ENCODE measurements at regions not wholly inside any gene's neighbourhood (a gene's known extent, or its start where the extent isn't known, plus 50 kb on each side); places are given as distances from the start of the nearest gene placed in this dataset.

DNA sequence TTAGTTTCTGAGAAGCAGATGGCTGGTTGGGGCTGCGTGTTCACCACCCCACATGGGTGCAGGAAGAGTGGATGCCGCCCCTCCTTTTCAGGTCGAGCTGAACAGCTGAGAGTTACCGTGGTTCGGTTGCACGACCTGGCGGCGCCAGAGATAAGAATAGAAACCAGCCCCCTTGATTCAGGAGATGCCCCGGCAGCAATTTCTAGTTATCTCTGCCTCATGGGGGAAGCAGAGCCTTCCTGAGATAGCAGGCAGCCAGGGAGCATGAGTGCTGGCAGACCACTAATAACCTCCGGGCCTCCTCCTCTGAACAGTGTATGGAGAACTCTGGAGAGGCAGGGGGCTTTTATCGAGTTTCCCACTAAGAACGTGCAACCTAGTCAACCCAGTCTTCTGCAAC is 177.8 kb downstream of the NSG2 start:
- Histone ChIP-seq H3K36me3 (ENCODE audit: insufficient read depth in 1 of 2, low read depth in 1 of 2) (no peaks in the 10 kb centered on the region), H3K4me3 (no peak overlapping the region), H3K27me3 (ENCODE audit: insufficient read depth in 3 of 3, low read length in 2 of 3) (no peaks in the 10 kb centered on the region), H3K9me3 (peaks cover under 1% of the 10 kb centered on the region), H3K4me1 (no peaks in the 10 kb centered on the region), H3K27ac (no peak overlapping the region)
- ATAC-seq, result no peak
- TF ChIP-seq, protein P1, sequence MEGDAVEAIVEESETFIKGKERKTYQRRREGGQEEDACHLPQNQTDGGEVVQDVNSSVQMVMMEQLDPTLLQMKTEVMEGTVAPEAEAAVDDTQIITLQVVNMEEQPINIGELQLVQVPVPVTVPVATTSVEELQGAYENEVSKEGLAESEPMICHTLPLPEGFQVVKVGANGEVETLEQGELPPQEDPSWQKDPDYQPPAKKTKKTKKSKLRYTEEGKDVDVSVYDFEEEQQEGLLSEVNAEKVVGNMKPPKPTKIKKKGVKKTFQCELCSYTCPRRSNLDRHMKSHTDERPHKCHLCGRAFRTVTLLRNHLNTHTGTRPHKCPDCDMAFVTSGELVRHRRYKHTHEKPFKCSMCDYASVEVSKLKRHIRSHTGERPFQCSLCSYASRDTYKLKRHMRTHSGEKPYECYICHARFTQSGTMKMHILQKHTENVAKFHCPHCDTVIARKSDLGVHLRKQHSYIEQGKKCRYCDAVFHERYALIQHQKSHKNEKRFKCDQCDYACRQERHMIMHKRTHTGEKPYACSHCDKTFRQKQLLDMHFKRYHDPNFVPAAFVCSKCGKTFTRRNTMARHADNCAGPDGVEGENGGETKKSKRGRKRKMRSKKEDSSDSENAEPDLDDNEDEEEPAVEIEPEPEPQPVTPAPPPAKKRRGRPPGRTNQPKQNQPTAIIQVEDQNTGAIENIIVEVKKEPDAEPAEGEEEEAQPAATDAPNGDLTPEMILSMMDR (IDR thresholded peaks at IDR 0.05), result no peak
- intact Hi-C loops (cut with DNase I), result no loop called here
- WGBS, 3 donors, result 70 to 79% (median 70%) methylated on average over 12 of the region's 12 CpGs
- DNase-seq, result no peak

GRCh38 chr5:174229068-174229467 is 183.6 kb downstream of the NSG2 start:
- 96 to 97% (median 97%) methylated on average over 1 of the region's 1 CpG for WGBS, 3 donors
- no peak overlapping the region for H3K4me3 ChIP-seq
- no peaks in the 10 kb centered on the region for H3K27me3 ChIP-seq (ENCODE audit: insufficient read depth in 3 of 3, low read length in 2 of 3)
- intact Hi-C loops (cut with DNase I), result no loop called here
- no peaks in the 10 kb centered on the region for H3K9me3 ChIP-seq
- DNase-seq (no peak), ATAC-seq (no peak)
- H3K36me3 ChIP-seq (ENCODE audit: insufficient read depth in 1 of 2, low read depth in 1 of 2), result no peaks in the 10 kb centered on the region
- no peaks in the 10 kb centered on the region for H3K4me1 ChIP-seq
- H3K27ac ChIP-seq, result no peak overlapping the region
- TF ChIP-seq, protein P1 (IDR thresholded peaks at IDR 0.05), result no peak

DNA sequence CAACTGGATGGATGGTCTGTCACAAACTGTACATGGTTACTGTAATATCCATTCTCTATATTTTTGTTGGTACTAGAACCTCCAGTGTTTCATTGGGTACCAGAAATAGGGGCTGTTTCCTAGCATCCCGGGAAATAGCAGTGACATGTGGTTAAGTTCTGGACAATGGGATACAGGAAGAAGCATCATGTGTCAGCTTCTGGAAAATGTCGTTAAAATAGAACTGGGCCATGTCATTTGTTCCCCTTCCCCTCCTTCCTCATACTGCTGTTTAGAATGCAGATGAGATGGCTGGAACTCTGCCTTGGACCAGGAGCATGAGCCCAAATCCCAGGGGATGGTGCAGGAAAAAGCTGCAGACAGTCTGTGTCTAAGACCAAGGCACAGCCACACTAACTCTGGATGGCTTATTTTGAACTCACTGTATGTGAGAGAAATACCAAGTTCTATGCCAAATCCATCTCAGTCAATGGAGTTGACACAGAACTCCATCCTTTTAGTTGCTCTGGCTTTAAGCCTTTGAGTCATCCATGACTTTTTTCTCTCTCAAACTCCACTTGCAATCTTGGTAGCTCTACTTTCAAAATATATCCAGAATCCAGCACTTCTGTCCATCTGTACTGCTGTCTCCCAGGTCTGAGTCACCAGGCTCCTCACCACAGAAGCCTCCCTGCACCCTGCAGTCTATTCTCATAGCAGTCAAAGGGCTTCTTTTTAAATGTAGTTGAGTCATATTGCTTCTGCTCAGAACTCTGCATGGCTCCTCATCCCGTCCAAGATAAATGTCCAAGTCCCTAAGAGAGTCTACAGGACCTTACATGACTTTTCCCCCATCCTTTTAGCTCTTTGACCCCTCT is 184.2 kb downstream of the NSG2 start:
- TF ChIP-seq, protein P1 (IDR thresholded peaks at IDR 0.05), result no peak
- Histone ChIP-seq H3K27me3 (ENCODE audit: insufficient read depth in 3 of 3, low read length in 2 of 3) (no peaks in the 10 kb centered on the region), H3K4me1 (no peaks in the 10 kb centered on the region), H3K27ac (no peak overlapping the region), H3K9me3 (no peaks in the 10 kb centered on the region), H3K36me3 (ENCODE audit: insufficient read depth in 1 of 2, low read depth in 1 of 2) (no peaks in the 10 kb centered on the region), H3K4me3 (no peak overlapping the region)
- ATAC-seq (no peak), DNase-seq (no peak)
- 46 to 48% (median 46%) methylated on average over 3 of the region's 3 CpGs for WGBS, 3 donors
- intact Hi-C loops (cut with DNase I), result no loop called here

GRCh38 chr5:174231956-174232487 is 186.5 kb downstream of the NSG2 start:
- ATAC-seq, result no peak
- DNase-seq, result no peak
- intact Hi-C loops (cut with DNase I), result no loop called here
- TF ChIP-seq, protein P1 (IDR thresholded peaks at IDR 0.05), result no peak
- no peak overlapping the region for H3K4me3 ChIP-seq
- 21 to 25% (median 24%) methylated on average over 7 of the region's 7 CpGs for WGBS, 3 donors
- H3K4me1 ChIP-seq, result no peaks in the 10 kb centered on the region
- H3K27me3 ChIP-seq (ENCODE audit: insufficient read depth in 3 of 3, low read length in 2 of 3), result no peaks in the 10 kb centered on the region
- H3K9me3 ChIP-seq, result no peaks in the 10 kb centered on the region
- H3K36me3 ChIP-seq (ENCODE audit: insufficient read depth in 1 of 2, low read depth in 1 of 2), result no peaks in the 10 kb centered on the region
- no peak overlapping the region for H3K27ac ChIP-seq

Data from psoas muscle (tissue), 7 donors.